IPS-15b (cell line): ENCODE measurements at regions not wholly inside any gene's neighbourhood (a gene's known extent, or its start where the extent isn't known, plus 50 kb on each side); places are given as distances from the start of the nearest gene placed in this dataset.

Experiments
- H3K27me3 ChIP-seq: one replicate; pipeline ENCODE4 v1.6.1; 2013; ENCODE audit warnings: low read length; ENCODE audit not compliant: control insufficient read depth, insufficient read depth
- H3K36me3 ChIP-seq: one replicate; pipeline ENCODE4 v1.6.1; 2013; ENCODE audit warnings: low read length; ENCODE audit not compliant: control insufficient read depth, insufficient read depth
- H3K4me1 ChIP-seq: one replicate; pipeline ENCODE4 v1.6.1; 2013; ENCODE audit warnings: mild to moderate bottlenecking, low read length; ENCODE audit not compliant: control insufficient read depth, insufficient read depth
- H3K4me3 ChIP-seq: one replicate; pipeline ENCODE4 v1.5.1; 2013; ENCODE audit warnings: low read depth, low read length
- H3K9ac ChIP-seq: one replicate; pipeline ENCODE4 v1.6.1; 2013; ENCODE audit warnings: low read depth, mild to moderate bottlenecking, low read length
- H3K9me3 ChIP-seq: one replicate; pipeline ENCODE4 v1.6.1; 2013; ENCODE audit warnings: mild to moderate bottlenecking, low read length; ENCODE audit not compliant: control insufficient read depth, insufficient read depth

- no peaks in the 10 kb centered on the region for H3K4me1 ChIP-seq
- no peaks in the 10 kb centered on the region for H3K36me3 ChIP-seq
- H3K4me3 ChIP-seq: no peak overlapping the region
- no peaks in the 10 kb centered on the region for H3K27me3 ChIP-seq
- no peak overlapping the region for H3K9ac ChIP-seq
- no peaks in the 10 kb centered on the region for H3K9me3 ChIP-seq
Observed at GRCh38 chr11:19646921-19647320, 65.7 kb upstream of the NAV2 start.

DNA sequence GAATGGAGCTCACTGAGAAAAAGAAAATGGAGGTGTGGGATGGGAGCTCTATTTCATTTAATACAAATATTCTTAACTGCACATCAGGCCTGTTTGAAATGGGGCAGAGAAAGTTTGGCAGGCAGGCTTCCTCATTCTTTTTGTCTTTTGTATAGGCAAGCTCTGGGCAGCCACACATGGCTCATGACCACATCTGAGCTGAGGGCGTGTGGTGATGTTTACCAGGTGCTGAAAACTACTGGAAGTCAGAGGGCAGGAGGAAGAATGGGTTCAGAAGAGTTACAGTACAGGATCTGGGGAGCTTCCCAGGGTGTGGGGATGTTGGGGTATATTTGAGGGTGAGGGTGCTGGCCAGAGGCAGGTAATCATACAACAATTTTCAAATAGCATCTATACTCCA lies 66.3 kb upstream of the NAV2 start:
- no peak overlapping the region for H3K4me3 ChIP-seq
- H3K36me3 ChIP-seq: no peaks in the 10 kb centered on the region
- H3K27me3 ChIP-seq: no peaks in the 10 kb centered on the region
- H3K4me1 ChIP-seq: no peaks in the 10 kb centered on the region
- no peaks in the 10 kb centered on the region for H3K9me3 ChIP-seq
- H3K9ac ChIP-seq: no peak overlapping the region

DNA sequence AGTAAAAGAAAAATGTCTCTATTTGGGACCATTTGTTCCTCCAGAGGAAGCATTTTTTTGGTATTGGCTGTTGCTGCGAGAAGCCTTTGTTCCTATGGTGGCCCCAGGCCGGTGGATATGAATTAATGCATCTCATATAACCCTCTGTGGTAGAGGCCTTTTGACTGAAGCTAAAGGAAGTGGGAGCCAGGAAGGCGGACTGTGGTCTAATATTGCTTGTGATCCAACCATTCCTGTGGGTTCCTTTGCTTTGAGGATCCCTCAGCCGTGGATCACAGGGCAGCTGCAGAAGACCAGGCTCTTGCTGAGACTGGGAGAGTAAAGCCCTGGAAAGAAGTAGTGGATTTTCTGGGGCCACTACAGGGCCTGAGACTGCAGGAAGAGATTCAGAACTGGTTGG lies 68.3 kb upstream of the NAV2 start:
- no peak overlapping the region for H3K4me3 ChIP-seq
- H3K27me3 ChIP-seq: no peaks in the 10 kb centered on the region
- H3K4me1 ChIP-seq: no peaks in the 10 kb centered on the region
- H3K9ac ChIP-seq: no peak overlapping the region
- no peaks in the 10 kb centered on the region for H3K9me3 ChIP-seq
- no peaks in the 10 kb centered on the region for H3K36me3 ChIP-seq

DNA sequence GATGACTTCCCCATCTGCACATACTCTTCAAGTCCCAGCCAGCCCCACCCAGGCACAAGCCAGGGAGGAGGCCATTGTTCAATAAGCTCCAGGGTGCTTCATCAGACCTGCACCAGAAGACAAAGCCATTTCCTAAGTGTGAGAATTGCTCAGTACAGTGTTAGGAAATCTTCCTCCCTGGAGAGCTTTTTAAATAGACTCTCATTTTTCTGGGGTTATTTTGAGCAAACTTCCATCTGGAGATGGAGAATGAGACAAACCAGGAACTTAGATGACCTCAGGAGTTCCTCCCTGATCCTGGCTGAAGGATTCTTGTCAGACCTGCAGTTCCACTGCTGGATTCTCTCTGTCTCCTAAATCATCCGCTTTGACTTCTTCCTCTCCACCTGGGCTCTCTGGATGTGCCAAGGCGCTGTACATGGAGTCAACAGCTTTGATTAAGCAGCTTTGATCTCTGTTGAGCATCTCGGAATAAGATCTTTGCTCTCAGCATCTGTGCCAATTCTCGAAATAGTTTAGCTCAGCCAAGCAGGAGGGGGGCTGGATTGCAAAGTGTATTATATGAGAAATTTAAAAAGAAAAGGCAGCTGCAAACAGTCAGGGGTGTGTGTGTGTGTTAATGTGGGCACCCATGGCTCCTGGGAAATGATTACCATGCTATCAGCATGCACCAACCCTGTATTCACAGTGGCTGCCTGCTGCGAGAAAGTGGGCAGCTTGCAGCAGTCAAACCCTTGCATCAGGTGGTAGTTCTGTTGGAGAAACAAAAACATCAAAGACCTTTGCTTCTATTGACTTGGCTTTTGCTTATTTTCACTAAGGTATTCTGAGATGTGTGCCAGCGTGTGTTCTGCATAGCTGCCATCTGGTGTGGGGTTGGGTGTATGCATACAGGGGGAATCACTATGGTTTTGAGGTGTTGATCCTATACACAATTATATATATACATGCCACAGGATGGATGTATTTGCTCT lies 70.2 kb upstream of the NAV2 start:
- no peaks in the 10 kb centered on the region for H3K9me3 ChIP-seq
- no peak overlapping the region for H3K9ac ChIP-seq
- no peaks in the 10 kb centered on the region for H3K4me1 ChIP-seq
- H3K27me3 ChIP-seq: no peaks in the 10 kb centered on the region
- H3K36me3 ChIP-seq: no peaks in the 10 kb centered on the region
- H3K4me3 ChIP-seq: no peak overlapping the region

- no peak overlapping the region for H3K9ac ChIP-seq
- H3K4me1 ChIP-seq: no peaks in the 10 kb centered on the region
- no peak overlapping the region for H3K4me3 ChIP-seq
- no peaks in the 10 kb centered on the region for H3K27me3 ChIP-seq
- H3K36me3 ChIP-seq: no peaks in the 10 kb centered on the region
- H3K9me3 ChIP-seq: no peaks in the 10 kb centered on the region
Observed at GRCh38 chr11:19639603-19640105, 73.0 kb upstream of the NAV2 start.

- Histone ChIP-seq H3K27me3 (no peaks in the 10 kb centered on the region), H3K36me3 (no peaks in the 10 kb centered on the region), H3K9ac (no peak overlapping the region), H3K9me3 (no peaks in the 10 kb centered on the region), H3K4me1 (no peaks in the 10 kb centered on the region), H3K4me3 (no peak overlapping the region)
Observed at GRCh38 chr11:19635332-19635731, 77.3 kb upstream of the NAV2 start.

DNA sequence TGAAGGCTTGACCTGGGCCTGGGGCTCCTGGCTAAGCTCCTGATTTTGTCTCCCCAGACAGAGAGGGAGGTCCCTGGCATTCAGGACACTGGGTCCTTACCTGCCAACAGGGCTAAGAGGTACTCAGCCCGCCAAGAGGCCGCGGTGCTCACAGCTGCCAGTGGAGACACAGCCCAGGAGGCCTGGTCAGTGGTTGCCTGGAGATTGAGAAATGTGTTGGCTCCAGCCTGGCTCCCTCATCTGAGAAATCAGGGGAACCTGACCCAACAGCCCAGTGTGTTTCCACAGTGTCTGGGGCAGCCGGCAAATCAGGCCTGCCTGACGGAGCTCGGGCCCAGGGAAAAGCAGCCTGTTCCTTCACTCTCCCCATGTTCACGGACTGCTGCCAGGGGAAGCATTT lies 79.4 kb upstream of the NAV2 start:
- H3K36me3 ChIP-seq: no peaks in the 10 kb centered on the region

DNA sequence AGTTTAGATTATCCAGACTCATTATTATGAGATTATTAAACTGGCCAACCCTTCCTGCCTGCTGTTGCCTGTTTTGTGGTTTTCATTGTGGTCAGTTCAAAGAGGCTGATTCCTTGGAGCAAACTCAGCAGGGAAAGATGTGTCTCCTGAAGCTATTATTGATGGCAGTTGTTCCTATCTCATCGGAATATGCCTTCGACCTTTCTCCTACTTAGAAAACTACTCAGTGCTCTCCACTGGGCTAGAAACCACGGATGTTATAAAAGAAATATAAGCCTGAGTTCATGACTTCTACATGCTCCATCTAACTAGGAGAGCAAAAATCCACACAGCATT lies 80.2 kb upstream of the NAV2 start:
- no peaks in the 10 kb centered on the region for H3K4me1 ChIP-seq
- H3K9ac ChIP-seq: no peak overlapping the region
- H3K4me3 ChIP-seq: no peak overlapping the region
- no peaks in the 10 kb centered on the region for H3K27me3 ChIP-seq
- no peaks in the 10 kb centered on the region for H3K36me3 ChIP-seq
- H3K9me3 ChIP-seq: no peaks in the 10 kb centered on the region

More for the DNA sequence above, 79.4 kb upstream of the NAV2 start:
- H3K9ac ChIP-seq: no peak overlapping the region
- H3K27me3 ChIP-seq: no peaks in the 10 kb centered on the region
- no peaks in the 10 kb centered on the region for H3K9me3 ChIP-seq
- no peaks in the 10 kb centered on the region for H3K4me1 ChIP-seq
- H3K4me3 ChIP-seq: no peak overlapping the region

- H3K36me3 ChIP-seq: no peaks in the 10 kb centered on the region
- no peaks in the 10 kb centered on the region for H3K27me3 ChIP-seq
- H3K9ac ChIP-seq: no peak overlapping the region
- no peak overlapping the region for H3K4me3 ChIP-seq
- H3K9me3 ChIP-seq: no peaks in the 10 kb centered on the region
- no peaks in the 10 kb centered on the region for H3K4me1 ChIP-seq
Observed at GRCh38 chr11:19631712-19632498, 80.7 kb upstream of the NAV2 start.

- Histone ChIP-seq H3K4me1 (no peaks in the 10 kb centered on the region), H3K36me3 (no peaks in the 10 kb centered on the region), H3K9ac (no peak overlapping the region), H3K27me3 (no peaks in the 10 kb centered on the region), H3K9me3 (peaks cover 6% of the 10 kb centered on the region), H3K4me3 (no peak overlapping the region)
Observed at GRCh38 chr11:19628018-19628417, 84.6 kb upstream of the NAV2 start.

GRCh38 chr11:19627566-19627965 lies 85.1 kb upstream of the NAV2 start:
- Histone ChIP-seq H3K4me3 (no peak overlapping the region), H3K4me1 (no peaks in the 10 kb centered on the region), H3K9ac (no peak overlapping the region), H3K36me3 (no peaks in the 10 kb centered on the region), H3K27me3 (no peaks in the 10 kb centered on the region), H3K9me3 (peaks cover 6% of the 10 kb centered on the region)

GRCh38 chr11:19625438-19625837 lies 87.2 kb upstream of the NAV2 start:
- no peak overlapping the region for H3K9ac ChIP-seq
- H3K36me3 ChIP-seq: no peaks in the 10 kb centered on the region
- H3K4me3 ChIP-seq: no peak overlapping the region
- peaks cover 6% of the 10 kb centered on the region for H3K9me3 ChIP-seq
- no peaks in the 10 kb centered on the region for H3K27me3 ChIP-seq
- H3K4me1 ChIP-seq: no peaks in the 10 kb centered on the region
